ENCODE measurements at regions not wholly inside any gene's neighbourhood (a gene's known extent, or its start where the extent isn't known, plus 50 kb on each side); places are given as distances from the start of the nearest gene placed in this dataset.

GRCh38 chr5:62778316-62779009, 199.8 kb downstream of the LRRC70 start:
- no peak for TF ChIP-seq CTCF (IDR thresholded peaks at IDR 0.05)
- no peak for TF ChIP-seq AFF4 (CRISPR knock-in tag; IDR thresholded peaks at IDR 0.05; ENCODE audit: borderline replicate concordance)
- no peak for TF ChIP-seq MLX (CRISPR knock-in tag; IDR thresholded peaks at IDR 0.05)
- TF ChIP-seq KAT7 (CRISPR knock-in tag; IDR thresholded peaks at IDR 0.05; ENCODE audit: borderline replicate concordance) = no peak
